ENCODE measurements at regions not wholly inside any gene's neighbourhood (a gene's known extent, or its start where the extent isn't known, plus 50 kb on each side); places are given as distances from the start of the nearest gene placed in this dataset. TPM values are rescaled to one million over a fixed set of nuclear protein-coding genes. Genes with fewer than 3 reads are reported as not detected.

GRCh38 chr12:79987731-79988130 lies 52.8 kb upstream of the PPP1R12A start:
- Histone ChIP-seq H3K36me3 (ENCODE audit: insufficient read depth, low read length) (no peaks in the 10 kb centered on the region), H3K27ac (ENCODE audit: low read depth, low read length) (no peak overlapping the region), H3K9me3 (ENCODE audit: low read depth, low read length) (no peaks in the 10 kb centered on the region), H3K27me3 (ENCODE audit: insufficient read depth, low read length) (no peaks in the 10 kb centered on the region), H3K4me3 (ENCODE audit: insufficient read depth, low read length) (no peak overlapping the region), H3K4me2 (ENCODE audit: insufficient read depth, low read length) (no peak overlapping the region), H2AFZ (ENCODE audit: low read length) (no peak overlapping the region), H4K20me1 (ENCODE audit: insufficient read depth, low read length) (no peaks in the 10 kb centered on the region), H3K4me1 (ENCODE audit: insufficient read depth, low read length) (peaks cover 30% of the 10 kb centered on the region), H3K79me2 (ENCODE audit: insufficient read depth, low read length) (no peaks in the 10 kb centered on the region)
- no peak for DNase-seq (ENCODE audit: insufficient read length, low spot score, missing footprints)
- TF ChIP-seq CTCF (IDR thresholded peaks at IDR 0.05; ENCODE audit: extremely low read depth, low read depth, low read length) = no peak

Small RNA genes lying in the stretch of these regions (small RNA-seq; reads per million reads assigned to genes)
- not detected for gene SNRPGP20
